ENCODE measurements at regions not wholly inside any gene's neighbourhood (a gene's known extent, or its start where the extent isn't known, plus 50 kb on each side); places are given as distances from the start of the nearest gene placed in this dataset.
A peak's percentile ranks its signal among the peaks of the same experiment; 100 is the strongest.

GRCh38 chr14:82067221-82067875 is 533.7 kb upstream of the SEL1L start:
- DNase-seq = no peak
- in situ Hi-C loops (cut with HindIII; ENCODE audit: low pct_ligation_motif_present, low pct_unique_long_range_greater_than_20kb, low sequenced_read_pairs) = no loop called here

- in situ Hi-C loops (cut with HindIII; ENCODE audit: low pct_ligation_motif_present, low pct_unique_long_range_greater_than_20kb, low sequenced_read_pairs) = no loop called here
Observed at GRCh38 chr14:82070040-82070439, 536.4 kb upstream of the SEL1L start.

GRCh38 chr14:82070753-82071152 is 537.1 kb upstream of the SEL1L start:
- DNase-seq = no peak
- in situ Hi-C loops (cut with HindIII; ENCODE audit: low pct_ligation_motif_present, low pct_unique_long_range_greater_than_20kb, low sequenced_read_pairs) = no loop called here

More at GRCh38 chr14:82070040-82070439, 536.4 kb upstream of the SEL1L start:
- no peak for DNase-seq

GRCh38 chr14:82073547-82073946 is 539.9 kb upstream of the SEL1L start:
- in situ Hi-C loops (cut with HindIII; ENCODE audit: low pct_ligation_motif_present, low pct_unique_long_range_greater_than_20kb, low sequenced_read_pairs) = no loop called here
- DNase-seq = no peak

GRCh38 chr14:82075566-82075965 is 541.9 kb upstream of the SEL1L start:
- in situ Hi-C loops (cut with HindIII; ENCODE audit: low pct_ligation_motif_present, low pct_unique_long_range_greater_than_20kb, low sequenced_read_pairs) = no loop called here
- DNase-seq = peak; percentile 43

- in situ Hi-C loops (cut with HindIII; ENCODE audit: low pct_ligation_motif_present, low pct_unique_long_range_greater_than_20kb, low sequenced_read_pairs) = no loop called here
- no peak for DNase-seq
Observed at GRCh38 chr14:82079553-82079952, 545.9 kb upstream of the SEL1L start.

- in situ Hi-C loops (cut with HindIII; ENCODE audit: low pct_ligation_motif_present, low pct_unique_long_range_greater_than_20kb, low sequenced_read_pairs) = no loop called here
- DNase-seq = no peak
Observed at GRCh38 chr14:82080370-82080769, 546.7 kb upstream of the SEL1L start.

GRCh38 chr14:82084813-82085212 is 551.2 kb upstream of the SEL1L start:
- in situ Hi-C loops (cut with HindIII; ENCODE audit: low pct_ligation_motif_present, low pct_unique_long_range_greater_than_20kb, low sequenced_read_pairs) = no loop called here
- no peak for DNase-seq

- no peak for DNase-seq
- in situ Hi-C loops (cut with HindIII; ENCODE audit: low pct_ligation_motif_present, low pct_unique_long_range_greater_than_20kb, low sequenced_read_pairs) = no loop called here
Observed at GRCh38 chr14:82091097-82091496, 557.4 kb upstream of the SEL1L start.

GRCh38 chr14:82094829-82095345 is 561.2 kb upstream of the SEL1L start:
- DNase-seq = no peak
- in situ Hi-C loops (cut with HindIII; ENCODE audit: low pct_ligation_motif_present, low pct_unique_long_range_greater_than_20kb, low sequenced_read_pairs) = no loop called here

GRCh38 chr14:82104013-82104412 is 570.4 kb upstream of the SEL1L start:
- in situ Hi-C loops (cut with HindIII; ENCODE audit: low pct_ligation_motif_present, low pct_unique_long_range_greater_than_20kb, low sequenced_read_pairs) = no loop called here
- DNase-seq = no peak

- in situ Hi-C loops (cut with HindIII; ENCODE audit: low pct_ligation_motif_present, low pct_unique_long_range_greater_than_20kb, low sequenced_read_pairs) = no loop called here
- DNase-seq = no peak
Observed at GRCh38 chr14:82112210-82112839, 578.7 kb upstream of the SEL1L start.

- in situ Hi-C loops (cut with HindIII; ENCODE audit: low pct_ligation_motif_present, low pct_unique_long_range_greater_than_20kb, low sequenced_read_pairs) = no loop called here
- DNase-seq = no peak
Observed at GRCh38 chr14:82113007-82113406, 579.4 kb upstream of the SEL1L start.

GRCh38 chr14:82113710-82114109 is 580.1 kb upstream of the SEL1L start:
- DNase-seq = no peak
- in situ Hi-C loops (cut with HindIII; ENCODE audit: low pct_ligation_motif_present, low pct_unique_long_range_greater_than_20kb, low sequenced_read_pairs) = no loop called here

GRCh38 chr14:82116721-82117120 is 583.1 kb upstream of the SEL1L start:
- in situ Hi-C loops (cut with HindIII; ENCODE audit: low pct_ligation_motif_present, low pct_unique_long_range_greater_than_20kb, low sequenced_read_pairs) = no loop called here
- DNase-seq = no peak

- DNase-seq = no peak
- in situ Hi-C loops (cut with HindIII; ENCODE audit: low pct_ligation_motif_present, low pct_unique_long_range_greater_than_20kb, low sequenced_read_pairs) = no loop called here
Observed at GRCh38 chr14:82122655-82123054, 589.0 kb upstream of the SEL1L start.

- in situ Hi-C loops (cut with HindIII; ENCODE audit: low pct_ligation_motif_present, low pct_unique_long_range_greater_than_20kb, low sequenced_read_pairs) = no loop called here
- no peak for DNase-seq
Observed at GRCh38 chr14:82124511-82124910, 590.9 kb upstream of the SEL1L start.

- in situ Hi-C loops (cut with HindIII; ENCODE audit: low pct_ligation_motif_present, low pct_unique_long_range_greater_than_20kb, low sequenced_read_pairs) = no loop called here
- no peak for DNase-seq
Observed at GRCh38 chr14:82126006-82126405, 592.4 kb upstream of the SEL1L start.

- in situ Hi-C loops (cut with HindIII; ENCODE audit: low pct_ligation_motif_present, low pct_unique_long_range_greater_than_20kb, low sequenced_read_pairs) = no loop called here
- DNase-seq = no peak
Observed at GRCh38 chr14:82134411-82134810, 600.8 kb upstream of the SEL1L start.

GRCh38 chr14:82138431-82138830 is 604.8 kb upstream of the SEL1L start:
- in situ Hi-C loops (cut with HindIII; ENCODE audit: low pct_ligation_motif_present, low pct_unique_long_range_greater_than_20kb, low sequenced_read_pairs) = no loop called here
- no peak for DNase-seq
